ENCODE measurements at regions not wholly inside any gene's neighbourhood (a gene's known extent, or its start where the extent isn't known, plus 50 kb on each side); places are given as distances from the start of the nearest gene placed in this dataset.

DNA sequence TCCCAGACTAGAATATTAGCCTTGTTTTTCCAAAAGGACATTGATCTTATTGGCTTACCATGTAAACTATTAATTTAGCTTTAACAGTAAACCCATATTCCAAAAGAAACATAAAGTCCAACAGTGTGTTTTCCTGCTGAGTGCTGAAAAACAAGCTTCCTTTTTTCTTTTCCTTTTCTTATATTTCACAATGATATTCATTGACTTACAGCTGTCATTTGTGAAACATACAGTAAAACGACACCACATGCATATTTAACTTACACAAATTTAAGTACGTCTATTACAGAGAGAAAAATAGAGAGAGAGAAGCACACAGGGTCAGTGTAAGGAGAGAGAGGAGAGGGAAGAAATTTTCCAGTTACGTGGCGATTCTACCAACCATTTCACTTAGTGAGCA is 543.9 kb upstream of the JARID2 start:
- in situ Hi-C loops (cut with HindIII; ENCODE audit: low sequenced_read_pairs) = no loop called here

DNA sequence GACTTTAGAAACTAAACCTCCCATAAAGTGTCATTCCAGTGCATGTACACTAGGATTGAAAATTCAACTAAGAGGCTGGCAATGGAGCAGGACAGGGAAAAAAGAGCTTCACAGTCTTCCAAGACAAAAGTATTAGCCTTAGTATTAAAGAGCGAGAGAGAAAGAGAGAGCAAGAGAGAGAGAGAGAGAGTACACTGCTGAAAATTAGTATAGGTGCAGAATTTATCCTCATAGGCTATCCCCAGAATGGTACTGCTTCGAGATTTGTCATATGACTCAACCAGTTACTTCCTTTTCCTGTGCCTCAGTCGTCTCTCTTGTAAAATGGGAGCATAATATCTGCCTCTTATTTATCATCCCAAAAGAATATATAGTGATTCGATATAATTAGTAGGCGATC is 543.2 kb upstream of the JARID2 start:
- in situ Hi-C loops (cut with HindIII; ENCODE audit: low sequenced_read_pairs) = no loop called here
- TF ChIP-seq, protein P1, sequence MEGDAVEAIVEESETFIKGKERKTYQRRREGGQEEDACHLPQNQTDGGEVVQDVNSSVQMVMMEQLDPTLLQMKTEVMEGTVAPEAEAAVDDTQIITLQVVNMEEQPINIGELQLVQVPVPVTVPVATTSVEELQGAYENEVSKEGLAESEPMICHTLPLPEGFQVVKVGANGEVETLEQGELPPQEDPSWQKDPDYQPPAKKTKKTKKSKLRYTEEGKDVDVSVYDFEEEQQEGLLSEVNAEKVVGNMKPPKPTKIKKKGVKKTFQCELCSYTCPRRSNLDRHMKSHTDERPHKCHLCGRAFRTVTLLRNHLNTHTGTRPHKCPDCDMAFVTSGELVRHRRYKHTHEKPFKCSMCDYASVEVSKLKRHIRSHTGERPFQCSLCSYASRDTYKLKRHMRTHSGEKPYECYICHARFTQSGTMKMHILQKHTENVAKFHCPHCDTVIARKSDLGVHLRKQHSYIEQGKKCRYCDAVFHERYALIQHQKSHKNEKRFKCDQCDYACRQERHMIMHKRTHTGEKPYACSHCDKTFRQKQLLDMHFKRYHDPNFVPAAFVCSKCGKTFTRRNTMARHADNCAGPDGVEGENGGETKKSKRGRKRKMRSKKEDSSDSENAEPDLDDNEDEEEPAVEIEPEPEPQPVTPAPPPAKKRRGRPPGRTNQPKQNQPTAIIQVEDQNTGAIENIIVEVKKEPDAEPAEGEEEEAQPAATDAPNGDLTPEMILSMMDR (IDR thresholded peaks at IDR 0.05; ENCODE audit: low read depth, low read length) = no peak
- DNase-seq (ENCODE audit: low read depth, low spot score) = no peak
- H3K4me3 ChIP-seq (ENCODE audit: low read depth, low read length) = no peak overlapping the region

More for the DNA sequence above, 543.9 kb upstream of the JARID2 start:
- DNase-seq (ENCODE audit: low read depth, low spot score) = no peak
- TF ChIP-seq, protein P1 (IDR thresholded peaks at IDR 0.05; ENCODE audit: low read depth, low read length) = no peak
- H3K4me3 ChIP-seq (ENCODE audit: low read depth, low read length) = no peak overlapping the region

DNA sequence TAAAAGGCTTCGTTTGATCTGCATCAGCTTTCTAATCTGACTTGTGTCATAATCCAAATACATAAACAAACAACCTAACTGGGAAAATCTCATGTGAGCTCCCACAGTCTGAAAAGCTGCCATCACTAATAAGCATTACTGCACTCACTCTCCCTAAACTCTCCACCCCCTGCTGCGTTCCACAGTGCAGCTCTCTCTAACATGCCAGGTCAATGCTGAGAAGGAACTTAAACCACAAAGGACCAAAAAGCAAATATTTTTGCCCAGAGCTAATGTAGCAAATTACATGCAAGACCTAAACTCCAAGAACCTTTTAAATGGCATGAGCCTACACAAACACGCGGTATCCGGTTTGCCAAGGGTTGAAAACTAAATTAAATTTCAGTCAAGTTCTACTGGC is 542.3 kb upstream of the JARID2 start:
- TF ChIP-seq, protein P1 (IDR thresholded peaks at IDR 0.05; ENCODE audit: low read depth, low read length) = no peak
- in situ Hi-C loops (cut with HindIII; ENCODE audit: low sequenced_read_pairs) = no loop called here
- no peak overlapping the region for H3K4me3 ChIP-seq (ENCODE audit: low read depth, low read length)
- DNase-seq (ENCODE audit: low read depth, low spot score) = peak; percentile 94

DNA sequence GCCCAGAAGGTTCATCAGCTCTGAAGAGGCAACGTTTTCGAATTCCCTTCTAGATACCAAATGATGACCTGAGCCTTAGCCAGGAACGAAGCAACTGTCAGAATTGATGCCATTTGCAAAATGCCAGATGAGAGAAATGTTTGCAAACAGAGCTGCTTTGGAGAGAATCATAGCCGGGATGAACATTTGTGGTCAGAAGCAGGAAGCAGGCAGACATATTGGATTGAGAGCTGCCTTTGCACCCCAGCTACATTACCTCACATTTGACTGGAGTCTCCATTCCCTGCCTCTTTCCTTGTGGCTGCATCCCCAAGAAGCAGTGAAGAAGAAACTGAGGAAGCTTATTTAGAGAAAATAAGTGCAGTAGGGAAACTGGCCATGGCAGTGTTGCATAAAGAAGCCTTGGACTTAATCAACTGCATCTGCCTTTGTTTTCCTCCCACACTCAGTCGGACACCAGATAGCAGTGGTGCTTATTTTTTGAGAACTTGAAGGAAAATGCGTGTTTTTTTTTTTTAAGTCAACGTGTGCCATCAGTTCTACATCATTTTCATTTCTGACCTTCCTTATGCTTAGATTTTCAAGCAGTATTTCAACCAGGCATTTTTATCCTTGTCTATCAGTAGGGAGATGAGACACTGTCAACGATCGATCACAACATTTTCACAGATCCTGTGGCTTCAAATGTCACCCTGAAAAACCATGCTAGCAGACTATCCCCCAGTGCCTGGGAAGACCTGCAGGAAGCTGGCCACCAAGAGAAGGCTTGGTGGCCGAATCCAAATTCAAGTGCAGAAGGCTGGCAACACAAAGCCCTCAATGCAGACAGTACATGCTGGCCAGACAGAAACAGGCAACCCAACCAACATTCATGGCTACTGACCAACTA is 541.2 kb upstream of the JARID2 start:
- in situ Hi-C loops (cut with HindIII; ENCODE audit: low sequenced_read_pairs) = no loop called here
- no peak for DNase-seq (ENCODE audit: low read depth, low spot score)
- TF ChIP-seq, protein P1 (IDR thresholded peaks at IDR 0.05; ENCODE audit: low read depth, low read length) = no peak
- H3K4me3 ChIP-seq (ENCODE audit: low read depth, low read length) = no peak overlapping the region

DNA sequence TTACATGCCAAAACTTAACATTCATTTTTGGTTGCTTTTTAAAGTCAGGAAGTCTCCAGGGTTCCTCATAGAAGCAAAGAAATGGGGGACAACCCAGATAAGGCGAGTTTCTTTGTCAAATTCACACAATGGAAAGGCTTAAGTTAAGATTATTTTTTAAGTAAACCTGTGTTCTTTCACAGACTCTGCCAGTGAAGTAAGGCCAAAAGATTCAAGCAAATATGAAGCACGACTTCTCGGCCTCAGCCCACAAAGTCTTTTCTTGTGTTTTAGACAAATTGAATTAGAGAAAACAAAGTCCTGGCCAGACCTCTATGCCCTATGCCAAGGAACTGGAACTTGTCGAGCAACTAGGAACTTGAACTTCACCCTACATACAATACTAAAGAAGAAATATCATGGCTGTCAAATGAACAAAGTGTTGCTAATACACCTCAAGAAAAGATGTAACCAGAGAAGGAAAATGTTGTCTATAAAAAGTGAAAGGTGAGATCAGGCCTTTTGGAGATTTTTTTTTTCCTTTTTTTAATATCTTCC is 540.0 kb upstream of the JARID2 start:
- no peak overlapping the region for H3K4me3 ChIP-seq (ENCODE audit: low read depth, low read length)
- in situ Hi-C loops (cut with HindIII; ENCODE audit: low sequenced_read_pairs) = no loop called here

DNA sequence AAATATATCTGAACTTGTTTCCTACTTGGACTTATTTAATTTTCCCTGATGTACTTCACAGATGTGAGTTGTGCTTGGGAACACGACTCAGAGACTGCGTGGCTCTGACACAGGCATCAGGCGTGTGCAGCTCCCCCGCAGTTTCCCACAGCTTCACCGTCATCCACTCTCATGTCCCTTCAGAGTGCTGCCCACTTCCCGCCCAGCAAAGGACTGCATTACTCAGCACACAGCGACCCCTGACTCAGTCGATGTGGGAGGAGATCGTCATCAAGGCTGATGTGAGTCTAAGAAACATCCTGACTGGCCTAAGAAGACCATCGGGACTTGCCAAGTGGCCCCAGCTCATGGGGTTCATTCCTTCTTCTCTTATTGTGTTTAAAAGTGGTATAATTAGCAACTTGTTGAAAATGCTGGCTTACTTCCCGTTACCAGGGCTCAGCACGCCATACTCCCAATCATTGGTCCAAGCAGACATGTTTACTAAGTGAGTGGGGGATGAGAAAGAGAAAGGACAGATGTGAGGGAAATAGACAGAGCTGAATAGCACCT is 539.4 kb upstream of the JARID2 start:
- TF ChIP-seq, protein P1 (IDR thresholded peaks at IDR 0.05; ENCODE audit: low read depth, low read length) = no peak
- no peak overlapping the region for H3K4me3 ChIP-seq (ENCODE audit: low read depth, low read length)
- in situ Hi-C loops (cut with HindIII; ENCODE audit: low sequenced_read_pairs) = no loop called here
- peak; percentile 99 for DNase-seq (ENCODE audit: low read depth, low spot score)

More for the DNA sequence above, 540.0 kb upstream of the JARID2 start:
- no peak for DNase-seq (ENCODE audit: low read depth, low spot score)
- TF ChIP-seq, protein P1 (IDR thresholded peaks at IDR 0.05; ENCODE audit: low read depth, low read length) = no peak

Measured in astrocyte of the spinal cord (primary cell).